GM12878 (cell line): ENCODE measurements at regions not wholly inside any gene's neighbourhood (a gene's known extent, or its start where the extent isn't known, plus 50 kb on each side); places are given as distances from the start of the nearest gene placed in this dataset.

Experiments used
- ATAC-seq: fragments of 200-7000 bp; cut with Tn5 transposase; 3 replicates; pipeline ENCODE4 v1.9.1; 2020; ENCODE audit warnings: mild to moderate bottlenecking, moderate library complexity
- BruUV-seq: library from RNA; stranded (reverse); fragments of 400-500 nt; replicated peaks from 2 replicates; lab custom pipeline; 2021; lab: Mats Ljungman, UMichigan
- CTCF ChIA-PET: fragments of 300-600 bp; sonication (Branson Sonifier 250); formaldehyde crosslinking; extraction: SDS; loops from one replicate; lab custom pipeline; 2021; ENCODE audit warnings: inconsistent platforms; lab: Yijun Ruan, JAX
- POLR2A ChIA-PET: fragments of 350-600 bp; formaldehyde crosslinking; extraction: SDS; loops from one replicate; lab custom pipeline; 2021; ENCODE audit warnings: inconsistent platforms; lab: Charles Lee
- RAD21 ChIA-PET: fragments of 300-600 bp; sonication (Branson Sonifier 250); formaldehyde crosslinking; loops from one replicate; lab custom pipeline; 2023; ENCODE audit warnings: antibody characterized with exemption; ENCODE audit not compliant: unreplicated experiment; lab: Charles Lee
- SMC1A ChIA-PET: fragments of 300-600 bp; sonication (Branson Sonifier 250); formaldehyde crosslinking; loops from one replicate; lab custom pipeline; 2023; ENCODE audit not compliant: unreplicated experiment, uncharacterized antibody; lab: Charles Lee
- DNase-seq: peaks from one replicate; pipeline ENCODE4 v3.0.0-alpha.2; 2011; ENCODE audit warnings: low read depth, low spot score
- FAIRE-seq: peaks from 3 replicates; lab custom pipeline; 2011; peaks lifted over from hg19 to GRCh38; lab: Jason Lieb, UNC
- H2AFZ ChIP-seq: 2 replicates; pipeline ENCODE4 v1.6.0; 2011; ENCODE audit warnings: low read depth, low read length, control low read depth; ENCODE audit not compliant: control insufficient read depth
- H3K27ac ChIP-seq: 2 replicates; pipeline ENCODE4 v1.5.1; 2011; ENCODE audit warnings: control low read depth; ENCODE audit not compliant: control insufficient read depth, insufficient read depth
- H3K27me3 ChIP-seq, 2 experiments: replicated peaks in 1 of 2; 2 replicates each; pipeline versions ENCODE4 v1.6.0 to v1.6.1; 2011; ENCODE audit warnings: low read length in 1 of 2; ENCODE audit not compliant: control insufficient read depth in 2 of 2, insufficient read depth in 2 of 2
- H3K36me3 ChIP-seq, 2 experiments: 2 replicates each; pipeline ENCODE4 v1.5.1; 2011; ENCODE audit warnings: low read length in 1 of 2; ENCODE audit not compliant: control insufficient read depth in 2 of 2, insufficient read depth in 2 of 2
- H3K4me1 ChIP-seq: 2 replicates; pipeline ENCODE4 v1.6.1; 2011; ENCODE audit warnings: mild to moderate bottlenecking, low read length, moderate library complexity, mixed read lengths; ENCODE audit not compliant: control insufficient read depth, insufficient read depth
- H3K4me2 ChIP-seq: 2 replicates; pipeline ENCODE4 v1.6.0; 2011; ENCODE audit warnings: control low read depth; ENCODE audit not compliant: control insufficient read depth, insufficient read depth
- H3K4me3 ChIP-seq: fragments of 200-600 bp; sonication (generic); 2 replicates; pipeline ENCODE4 v1.5.1; 2016
- H3K79me2 ChIP-seq: 2 replicates; pipeline ENCODE4 v1.6.0; 2011; ENCODE audit warnings: low read length; ENCODE audit not compliant: control insufficient read depth, insufficient read depth
- H3K9ac ChIP-seq: 2 replicates; pipeline ENCODE4 v1.8.0; 2011; ENCODE audit warnings: low read length, control low read depth, mixed read lengths; ENCODE audit not compliant: control insufficient read depth, insufficient read depth
- H3K9me3 ChIP-seq: replicated peaks from 3 replicates; pipeline ENCODE4 v1.5.1; 2011; ENCODE audit warnings: mild to moderate bottlenecking, low read length; ENCODE audit not compliant: control insufficient read depth, insufficient read depth
- H4K20me1 ChIP-seq: 2 replicates; pipeline ENCODE4 v1.6.0; 2011; ENCODE audit not compliant: control insufficient read depth, insufficient read depth
- ATF3 ChIP-seq: IDR thresholded peaks from 2 replicates; pipeline ENCODE4 v1.6.1; 2011; ENCODE audit warnings: low read depth, mild to moderate bottlenecking, low read length, moderate library complexity, borderline replicate concordance; ENCODE audit errors: extremely low read depth
- BCL3 ChIP-seq: IDR thresholded peaks from 2 replicates; pipeline ENCODE4 v1.6.1; 2011; ENCODE audit warnings: borderline replicate concordance, low read depth, mild to moderate bottlenecking, moderate library complexity, low read length; ENCODE audit not compliant: insufficient read depth, poor library complexity, severe bottlenecking
- MAX ChIP-seq: IDR thresholded peaks from 2 replicates; pipeline ENCODE4 v1.6.1; 2012; ENCODE audit warnings: low read depth, low read length, improper control_type of control experiment
- NR2C2 ChIP-seq: IDR thresholded peaks from 2 replicates; pipeline ENCODE4 v1.6.1; 2011; ENCODE audit warnings: borderline replicate concordance, low read depth; ENCODE audit not compliant: control insufficient read depth, insufficient read length
- RB1 ChIP-seq: fragments of 450-650 bp; formaldehyde crosslinking; IDR thresholded peaks from 2 replicates; pipeline ENCODE4 v1.6.1; 2017; ENCODE audit warnings: mild to moderate bottlenecking, borderline replicate concordance
- ZNF592 ChIP-seq: fragments of 450-650 bp; IDR thresholded peaks from 2 replicates; pipeline ENCODE4 v1.6.1; 2017; ENCODE audit warnings: mild to moderate bottlenecking, moderate library complexity
- WGBS: methylation state at CpG from one replicate; pipeline ENCODE4 v1.1.6; 2016; ENCODE audit warnings: low lambda C conversion rate; ENCODE audit not compliant: insufficient replicate concordance, insufficient coverage; ENCODE audit errors: missing lambda C conversion rate; 5-methylcytosine and 5-hydroxymethylcytosine counted together
- in situ Hi-C: fragments of 300-500 bp; cut with MboI; formaldehyde crosslinking; loops from 9 replicates; pipeline ENCODE4 v1.14.3; 2018; ENCODE audit warnings: mixed read lengths
- intact Hi-C: fragments of 100-400 bp; cut with micrococcal nuclease; formaldehyde crosslinking; loops from one replicate; pipeline ENCODE4 v1.14.2; 2022; ENCODE audit not compliant: unreplicated experiment

DNA sequence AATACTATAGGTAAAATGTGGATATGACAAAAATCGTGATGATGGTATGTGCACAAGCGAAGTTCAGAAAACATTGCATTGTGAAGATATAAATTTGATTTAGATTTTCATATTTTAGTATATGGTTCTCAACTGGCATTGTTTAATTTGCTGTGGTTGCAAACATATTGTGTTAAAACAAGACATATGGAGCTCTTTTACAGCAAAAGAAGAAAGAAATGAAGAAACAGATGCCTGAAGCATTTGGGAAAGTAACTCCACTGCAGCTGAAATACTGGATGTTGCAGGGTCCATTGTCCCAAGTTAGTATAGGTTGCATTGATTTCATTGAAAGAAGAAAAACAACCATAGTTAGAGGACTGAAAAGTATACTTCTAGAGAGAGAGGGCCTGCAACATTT, 185.8 kb upstream of the SSTR1 start:
- no peak for TF ChIP-seq MAX
- TF ChIP-seq NR2C2, result no peak
- no peak for TF ChIP-seq ZNF592
- TF ChIP-seq RB1, result no peak
- no peak for TF ChIP-seq BCL3
- no peak for TF ChIP-seq ATF3
- no peaks in the 10 kb centered on the region for H3K27me3 ChIP-seq
- no peak for FAIRE-seq
- ChIA-PET SMC1A (no interaction called here), RAD21 (no interaction called here), POLR2A (no interaction called here), CTCF (no interaction called here)
- H3K9ac ChIP-seq, result no peak overlapping the region
- no TSS peak for BruUV-seq
- H3K79me2 ChIP-seq, result no peaks in the 10 kb centered on the region
- no peak overlapping the region for H2AFZ ChIP-seq
- H3K4me3 ChIP-seq, result no peak overlapping the region
- no peaks in the 10 kb centered on the region for H3K4me1 ChIP-seq
- no peak for ATAC-seq
- DNase-seq, result no peak
- in situ Hi-C loops, result no loop called here
- H3K9me3 ChIP-seq, result no peaks in the 10 kb centered on the region
- no peaks in the 10 kb centered on the region for H4K20me1 ChIP-seq
- intact Hi-C loops, result no loop called here
- no peak overlapping the region for H3K4me2 ChIP-seq
- H3K36me3 ChIP-seq, result no peaks in the 10 kb centered on the region
- WGBS, result 2% methylated on average over 2 of the region's 2 CpGs
- H3K27ac ChIP-seq, result no peak overlapping the region
